Endothelial cell of umbilical vein (primary cell): ENCODE measurements at regions not wholly inside any gene's neighbourhood (a gene's known extent, or its start where the extent isn't known, plus 50 kb on each side); places are given as distances from the start of the nearest gene placed in this dataset.

Experiments
- BruUV-seq: library from RNA; stranded (reverse); fragments of 400-500 nt; replicated peaks from 2 replicates; lab custom pipeline; 2021; lab: Mats Ljungman, UMichigan
- CTCF ChIA-PET: fragments of 300-600, 350-600 bp; sonication (Branson Sonifier 250); formaldehyde crosslinking; loops from one replicate; lab custom pipeline; 2021; ENCODE audit warnings: antibody characterized with exemption, inconsistent platforms; lab: Charles Lee
- POLR2A ChIA-PET: fragments of 300-600, 350-600 bp; sonication (Branson Sonifier 250); formaldehyde crosslinking; loops from one replicate; lab custom pipeline; 2021; ENCODE audit warnings: antibody characterized with exemption, inconsistent platforms; lab: Charles Lee
- DNase-seq: peaks from one replicate; pipeline ENCODE4 v3.0.0-alpha.2; 2011; ENCODE audit warnings: low read depth, low spot score
- FAIRE-seq: peaks from 2 replicates; lab custom pipeline; 2011; peaks lifted over from hg19 to GRCh38; lab: Jason Lieb, UNC
- H2AFZ ChIP-seq: 2 replicates; pipeline ENCODE4 v1.6.0; 2012; ENCODE audit warnings: low read depth, low read length, control low read depth, inconsistent platforms
- H3K27ac ChIP-seq: 2 replicates; pipeline ENCODE4 v1.5.1; 2011; ENCODE audit warnings: low read depth, mild to moderate bottlenecking, control low read depth, low read length, moderate library complexity; ENCODE audit not compliant: insufficient read depth
- H3K27me3 ChIP-seq, 2 experiments: 2 replicates each; pipeline versions ENCODE4 v1.6.0 to v1.6.1; 2011; ENCODE audit warnings: low read length in 2 of 2, mixed read lengths in 1 of 2; ENCODE audit not compliant: control insufficient read depth in 2 of 2, insufficient read depth in 2 of 2
- H3K36me3 ChIP-seq, 2 experiments: 2 replicates in 1 of 2; 3 replicates in 1 of 2; pipeline ENCODE4 v1.5.1; 2011; ENCODE audit warnings: low read length in 2 of 2, mild to moderate bottlenecking in 1 of 2, moderate library complexity in 1 of 2; ENCODE audit not compliant: control insufficient read depth in 2 of 2, insufficient read depth in 2 of 2; ENCODE audit errors: extremely low read depth in 1 of 2
- H3K4me1 ChIP-seq: 3 replicates; pipeline ENCODE4 v1.5.1; 2011; ENCODE audit warnings: mild to moderate bottlenecking, low read length; ENCODE audit not compliant: control insufficient read depth, insufficient read depth; ENCODE audit errors: extremely low read depth
- H3K4me2 ChIP-seq: 2 replicates; pipeline ENCODE4 v1.6.1; 2011; ENCODE audit warnings: low read length, control low read depth, mixed read lengths; ENCODE audit not compliant: insufficient read depth
- H3K4me3 ChIP-seq, 3 experiments: fragments of 200-600 bp in 1 of 3; sonication (generic), shearing (Covaris generic) in 1 of 3; replicated peaks in 1 of 3; 2 replicates each; pipeline ENCODE4 v1.5.1; 2011 to 2016; ENCODE audit warnings: control low read depth in 3 of 3, low read length in 3 of 3, mild to moderate bottlenecking in 2 of 3, inconsistent platforms in 1 of 3, low read depth in 1 of 3, moderate library complexity in 1 of 3; ENCODE audit not compliant: insufficient read depth in 1 of 3
- H3K79me2 ChIP-seq: 2 replicates; pipeline ENCODE4 v1.6.0; 2012; ENCODE audit warnings: low read length, inconsistent platforms; ENCODE audit not compliant: control insufficient read depth, insufficient read depth
- H3K9ac ChIP-seq: replicated peaks from 2 replicates; pipeline ENCODE3; 2011; ENCODE audit warnings: low read length, control low read depth; ENCODE audit not compliant: insufficient read depth; ENCODE audit errors: extremely low read depth
- H3K9me1 ChIP-seq: replicated peaks from 3 replicates; pipeline ENCODE4 v1.6.0; 2011; ENCODE audit warnings: mild to moderate bottlenecking, low read length; ENCODE audit not compliant: control insufficient read depth, insufficient read depth; ENCODE audit errors: extremely low read depth
- H3K9me3 ChIP-seq: replicated peaks from 2 replicates; pipeline ENCODE4 v1.5.1; 2012; ENCODE audit warnings: low read length, inconsistent platforms; ENCODE audit not compliant: control insufficient read depth, insufficient read depth
- H4K20me1 ChIP-seq: replicated peaks from 2 replicates; pipeline ENCODE3; 2011; ENCODE audit warnings: mild to moderate bottlenecking, low read length; ENCODE audit not compliant: control insufficient read depth, insufficient read depth; ENCODE audit errors: extremely low read depth
- CTCF ChIP-seq, 2 donors: IDR thresholded peaks; 1 replicate in 1 of 2; 2 replicates in 1 of 2; pipeline ENCODE4 v1.5.1; 2011; ENCODE audit warnings: low read length in 2 of 2, mild to moderate bottlenecking in 2 of 2, moderate library complexity in 2 of 2, control low read depth in 1 of 2, inconsistent platforms in 1 of 2, low read depth in 1 of 2; ENCODE audit not compliant: insufficient read depth in 1 of 2; ENCODE audit errors: extremely low read depth in 1 of 2
- EZH2 ChIP-seq: IDR thresholded peaks from 2 replicates; pipeline ENCODE4 v1.6.1; 2012; ENCODE audit warnings: borderline replicate concordance, low read depth, mild to moderate bottlenecking, moderate library complexity, low read length, inconsistent platforms; ENCODE audit not compliant: severe bottlenecking
- FOS ChIP-seq: IDR thresholded peaks from 2 replicates; pipeline ENCODE4 v1.6.1; 2011; ENCODE audit warnings: mild to moderate bottlenecking, low read length, moderate library complexity, borderline replicate concordance; ENCODE audit not compliant: insufficient read depth
- GATA2 ChIP-seq: IDR thresholded peaks from 2 replicates; pipeline ENCODE4 v1.7.0; 2011; ENCODE audit warnings: low read depth, mild to moderate bottlenecking, moderate library complexity, mixed read lengths, low read length; ENCODE audit not compliant: insufficient read length, insufficient read depth
- JUN ChIP-seq: IDR thresholded peaks from 2 replicates; pipeline ENCODE4 v1.6.1; 2011; ENCODE audit warnings: borderline replicate concordance, low read depth; ENCODE audit not compliant: insufficient read length, insufficient read depth
- MAX ChIP-seq: IDR thresholded peaks from 2 replicates; pipeline ENCODE4 v1.6.1; 2011; ENCODE audit not compliant: insufficient read depth, insufficient read length
- POLR2AphosphoS5 ChIP-seq: IDR thresholded peaks from 2 replicates; pipeline ENCODE4 v1.6.1; 2012; ENCODE audit warnings: low read depth, mild to moderate bottlenecking, control low read depth, low read length, moderate library complexity; ENCODE audit not compliant: insufficient read depth
- dilution Hi-C: fragments of 300-500 bp; cut with MboI; formaldehyde crosslinking; loops from one replicate; pipeline ENCODE4 v1.15.0; 2019; ENCODE audit warnings: low sequenced_read_pairs; ENCODE audit not compliant: extremely low pct_ligation_motif_present
- intact Hi-C: fragments of 100-400 bp; cut with micrococcal nuclease; formaldehyde crosslinking; loops from one replicate; pipeline ENCODE4 v1.10.0; 2022

GRCh38 chr2:7559791-7560190 lies 642.6 kb downstream of the RNF144A start:
- Histone ChIP-seq H3K9me1 (no peaks in the 10 kb centered on the region), H4K20me1 (no peaks in the 10 kb centered on the region), H3K9ac (no peak overlapping the region), H3K27ac (no peak overlapping the region), H3K36me3 (no peaks in the 10 kb centered on the region), H3K27me3 (no peaks in the 10 kb centered on the region), H3K79me2 (no peaks in the 10 kb centered on the region), H3K4me3 (no peak overlapping the region), H3K4me2 (no peak overlapping the region), H3K9me3 (peaks cover 3% of the 10 kb centered on the region), H2AFZ (no peak overlapping the region), H3K4me1 (no peaks in the 10 kb centered on the region)
- ChIA-PET CTCF (no interaction called here), POLR2A (no interaction called here)
- dilution Hi-C loops (no loop called here), intact Hi-C loops (no loop called here)
- no peak for DNase-seq
- no peak for TF ChIP-seq GATA2
- no peak for TF ChIP-seq JUN
- TF ChIP-seq FOS, result no peak
- no peak for TF ChIP-seq POLR2AphosphoS5
- no peak for TF ChIP-seq EZH2
- no peak for TF ChIP-seq MAX
- no peak for TF ChIP-seq CTCF (IDR thresholded peaks at IDR 0.05; ENCODE audit: extremely low read depth in 1 of 2, insufficient read depth in 1 of 2, low read depth in 1 of 2, low read length in 2 of 2)
- BruUV-seq, result no TSS peak
- no peak for FAIRE-seq
